ENCODE measurements at regions not wholly inside any gene's neighbourhood (a gene's known extent, or its start where the extent isn't known, plus 50 kb on each side); places are given as distances from the start of the nearest gene placed in this dataset.
"Not testable (repeated sequence)": the region's sequence is repeated elsewhere in the genome, so short reads cannot be mapped to it uniquely, and the experiment has no call there.

GRCh38 chr5:92852219-92852618 lies 728.8 kb downstream of the NR2F1-AS1 start:
- DNase-seq = no peak

- no peak for DNase-seq
Observed at GRCh38 chr5:92850886-92851285, 730.1 kb downstream of the NR2F1-AS1 start.

- no peak for DNase-seq
Observed at GRCh38 chr5:92849756-92850155, 731.3 kb downstream of the NR2F1-AS1 start.

GRCh38 chr5:92841604-92842155 lies 739.3 kb downstream of the NR2F1-AS1 start:
- no peak for DNase-seq

- DNase-seq = no peak
Observed at GRCh38 chr5:92838253-92838652, 742.8 kb downstream of the NR2F1-AS1 start.

- no peak for DNase-seq
Observed at GRCh38 chr5:92836855-92837755, 743.9 kb downstream of the NR2F1-AS1 start.

- no peak for DNase-seq
Observed at GRCh38 chr5:92835712-92836111, 745.3 kb downstream of the NR2F1-AS1 start.

- not testable (repeated sequence) for DNase-seq
Observed at GRCh38 chr5:92823551-92823950, 757.5 kb downstream of the NR2F1-AS1 start.

GRCh38 chr5:92822183-92822582 lies 758.8 kb downstream of the NR2F1-AS1 start:
- DNase-seq = no peak

- DNase-seq = no peak
Observed at GRCh38 chr5:92809855-92810465, 771.1 kb downstream of the NR2F1-AS1 start.

GRCh38 chr5:92808474-92808873 lies 772.5 kb downstream of the NR2F1-AS1 start:
- no peak for DNase-seq

GRCh38 chr5:92807085-92807484 lies 773.9 kb downstream of the NR2F1-AS1 start:
- DNase-seq = no peak

GRCh38 chr5:92805446-92805845 lies 775.6 kb downstream of the NR2F1-AS1 start:
- DNase-seq = no peak

- peak; percentile 71 for DNase-seq
Observed at GRCh38 chr5:92801911-92802310, 779.1 kb downstream of the NR2F1-AS1 start.

GRCh38 chr5:92800365-92800764 lies 780.7 kb downstream of the NR2F1-AS1 start:
- DNase-seq = peak; percentile 10

GRCh38 chr5:92795633-92796032 lies 785.4 kb downstream of the NR2F1-AS1 start:
- no peak for DNase-seq

- no peak for DNase-seq
Observed at GRCh38 chr5:92780057-92780456, 801.0 kb downstream of the NR2F1-AS1 start.

- no peak for DNase-seq
Observed at GRCh38 chr5:92779536-92779935, 801.5 kb downstream of the NR2F1-AS1 start.

- no peak for DNase-seq
Observed at GRCh38 chr5:92778261-92778660, 802.8 kb downstream of the NR2F1-AS1 start.

GRCh38 chr5:92777421-92777820 lies 803.6 kb downstream of the NR2F1-AS1 start:
- DNase-seq = no peak

- no peak for DNase-seq
Observed at GRCh38 chr5:92775711-92776615, 805.1 kb downstream of the NR2F1-AS1 start.

GRCh38 chr5:92769978-92770377 lies 811.0 kb downstream of the NR2F1-AS1 start:
- no peak for DNase-seq

- no peak for DNase-seq
Observed at GRCh38 chr5:92761585-92761984, 819.4 kb downstream of the NR2F1-AS1 start.

Measured in NCI-H2227 treated with DMSO at 0.1 percent for 48 hours (cell line).